K562 (cell line): ENCODE measurements at regions not wholly inside any gene's neighbourhood (a gene's known extent, or its start where the extent isn't known, plus 50 kb on each side); places are given as distances from the start of the nearest gene placed in this dataset.

Experiments used
- ATAC-seq: fragments of 200-7000 bp; cut with Tn5 transposase; 3 replicates; pipeline ENCODE4 v1.9.1; 2020; ENCODE audit warnings: moderate library complexity
- BruUV-seq: library from RNA; stranded (reverse); fragments of 400-500 nt; replicated peaks from 2 replicates; lab custom pipeline; 2021; lab: Mats Ljungman, UMichigan
- CTCF ChIA-PET: fragments of 300-600 bp; formaldehyde crosslinking; extraction: SDS; loops from one replicate; lab custom pipeline; 2021; ENCODE audit warnings: low intra/inter-chr PET ratio; lab: Yijun Ruan, JAX
- POLR2A ChIA-PET: fragments of 300-600, 350-650 bp; sonication (Branson Sonifier 250); formaldehyde crosslinking; extraction: SDS; loops from one replicate; lab custom pipeline; 2021; ENCODE audit warnings: antibody characterized with exemption, inconsistent platforms; lab: Yijun Ruan, JAX
- DNase-seq, 4 experiments: peaks; one replicate each; pipeline versions ENCODE4 v3.0.0 to v3.0.0-alpha.2; 2011 to 2018; ENCODE audit warnings: low spot score in 3 of 4, mixed read lengths in 3 of 4; ENCODE audit errors: extremely low read depth in 1 of 4
- FAIRE-seq: peaks from 2 replicates; lab custom pipeline; 2011; peaks lifted over from hg19 to GRCh38; lab: Jason Lieb, UNC
- H2AFZ ChIP-seq: 2 replicates; pipeline ENCODE4 v1.6.0; 2011; ENCODE audit warnings: low read depth, low read length, control low read depth, inconsistent platforms
- H3K27ac ChIP-seq: fragments of 200-600 bp; 3 replicates; pipeline ENCODE4 v1.8.0; 2011; ENCODE audit warnings: low read depth, mild to moderate bottlenecking, control low read depth, inconsistent platforms, low read length, moderate library complexity, mixed read lengths; ENCODE audit errors: extremely low read depth
- H3K27me3 ChIP-seq, 2 experiments: fragments of 300-600 bp in 1 of 2; 2 replicates in 1 of 2; 3 replicates in 1 of 2; pipeline versions ENCODE4 v1.6.0 to v1.8.0; 2011; ENCODE audit warnings: inconsistent platforms in 2 of 2, low read length in 2 of 2, mild to moderate bottlenecking in 1 of 2, mixed read lengths in 1 of 2, moderate library complexity in 1 of 2; ENCODE audit not compliant: control insufficient read depth in 2 of 2, insufficient read depth in 2 of 2
- H3K36me3 ChIP-seq: fragments of 300-600 bp; 3 replicates; pipeline ENCODE4 v1.8.0; 2011; ENCODE audit warnings: mild to moderate bottlenecking, low read length, inconsistent platforms; ENCODE audit not compliant: control insufficient read depth, insufficient read depth
- H3K4me1 ChIP-seq, 2 experiments: fragments of 200-600 bp in 1 of 2; replicated peaks in 1 of 2; 2 replicates in 1 of 2; 3 replicates in 1 of 2; pipeline versions ENCODE4 v1.5.1 to v1.8.0; 2011; ENCODE audit warnings: inconsistent platforms in 2 of 2, low read length in 2 of 2, mild to moderate bottlenecking in 1 of 2, mixed read lengths in 1 of 2, moderate library complexity in 1 of 2; ENCODE audit not compliant: control insufficient read depth in 2 of 2, insufficient read depth in 2 of 2
- H3K4me2 ChIP-seq: 2 replicates; pipeline ENCODE4 v1.6.1; 2011; ENCODE audit warnings: low read length, control low read depth, inconsistent platforms, mixed read lengths; ENCODE audit not compliant: insufficient read depth
- H3K4me3 ChIP-seq: fragments of 200-600 bp; sonication (generic), shearing (Covaris generic); 2 replicates; pipeline ENCODE4 v1.5.1; 2016; ENCODE audit warnings: control low read depth, inconsistent platforms
- H3K79me2 ChIP-seq: fragments of 200-600 bp; 3 replicates; pipeline ENCODE4 v1.8.0; 2011; ENCODE audit warnings: low read length, inconsistent platforms; ENCODE audit not compliant: control insufficient read depth, insufficient read depth
- H3K9ac ChIP-seq, 2 experiments: 2 replicates each; pipeline versions ENCODE4 v1.6.0 to v1.6.1; 2011; ENCODE audit warnings: low read depth in 2 of 2, low read length in 2 of 2, control low read depth in 1 of 2, inconsistent platforms in 1 of 2, mild to moderate bottlenecking in 1 of 2, mixed read lengths in 1 of 2; ENCODE audit not compliant: insufficient read depth in 1 of 2
- H3K9me1 ChIP-seq: one replicate; pipeline ENCODE4 v1.6.0; 2011; ENCODE audit warnings: inconsistent platforms, mild to moderate bottlenecking, low read length, moderate library complexity; ENCODE audit not compliant: control insufficient read depth, insufficient read depth
- H3K9me3 ChIP-seq: replicated peaks from 2 replicates; pipeline ENCODE4 v1.5.1; 2011; ENCODE audit warnings: low read depth, low read length, inconsistent platforms; ENCODE audit not compliant: control insufficient read depth, insufficient read depth
- H4K20me1 ChIP-seq: replicated peaks from 2 replicates; pipeline ENCODE4 v1.6.1; 2011; ENCODE audit warnings: low read length, inconsistent platforms, mixed read lengths; ENCODE audit not compliant: control insufficient read depth, insufficient read depth
- ARHGAP35 ChIP-seq: fragments of 450-650 bp; IDR thresholded peaks from 2 replicates; pipeline ENCODE4 v1.6.1; 2018; ENCODE audit not compliant: partially characterized antibody
- BDP1 ChIP-seq: IDR thresholded peaks from 3 replicates; pipeline ENCODE4 v1.6.1; 2011; ENCODE audit not compliant: insufficient read length, insufficient read depth
- BMI1 ChIP-seq: fragments of 150-350 bp; IDR thresholded peaks from 2 replicates; pipeline ENCODE4 v1.6.1; 2014; ENCODE audit warnings: low read length
- CREBBP ChIP-seq: IDR thresholded peaks from one replicate; pipeline ENCODE4 v1.6.1; 2012; ENCODE audit warnings: low read depth, mild to moderate bottlenecking, control low read depth, inconsistent platforms, low read length
- FOXK2 ChIP-seq, 2 experiments: fragments of 450-650 bp; IDR thresholded peaks in 1 of 2; conservative IDR thresholded peaks in 1 of 2; 2 replicates each; pipeline ENCODE4 v1.6.1; 2016; ENCODE audit warnings: low read depth in 2 of 2, mild to moderate bottlenecking in 1 of 2
- LARP7 ChIP-seq: fragments of 450-650 bp; IDR thresholded peaks from 2 replicates; pipeline ENCODE4 v1.6.1; 2016
- MAFK ChIP-seq: IDR thresholded peaks from 2 replicates; pipeline ENCODE4 v1.6.1; 2011; ENCODE audit warnings: low read length, improper control_type of control experiment
- POU5F1 ChIP-seq: fragments of 150-350 bp; IDR thresholded peaks from 2 replicates; pipeline ENCODE4 v1.6.1; 2014; ENCODE audit warnings: borderline replicate concordance, low read length, low read depth, mild to moderate bottlenecking; ENCODE audit not compliant: partially characterized antibody
- SMAD4 ChIP-seq: fragments of 250-450 bp; sonication (Bioruptor Pico); conservative IDR thresholded peaks from 2 replicates; pipeline ENCODE4 v1.8.0; 2021; ENCODE audit warnings: inconsistent platforms, mild to moderate bottlenecking, moderate library complexity
- SREBF1 ChIP-seq: fragments of 150-350 bp; IDR thresholded peaks from 2 replicates; pipeline ENCODE4 v1.6.1; 2014; ENCODE audit warnings: antibody characterized with exemption, low read depth, low read length, borderline replicate concordance
- TCFL5 ChIP-seq: fragments of 250-450 bp; sonication (Bioruptor Pico); conservative IDR thresholded peaks from 2 replicates; pipeline ENCODE4 v1.6.1; 2021; ENCODE audit warnings: mild to moderate bottlenecking, moderate library complexity, matching md5 sums
- TOE1 ChIP-seq, 2 experiments: fragments of 450-650 bp in 1 of 2; sonication (generic) in 1 of 2; formaldehyde crosslinking in 1 of 2; IDR thresholded peaks; 2 replicates each; pipeline versions ENCODE4 v1.7.1 to v1.8.0; 2016 to 2022; ENCODE audit warnings: borderline replicate concordance in 2 of 2, mild to moderate bottlenecking in 2 of 2, antibody characterized with exemption in 1 of 2, inconsistent platforms in 1 of 2, low read depth in 1 of 2, missing genetic modification reagents in 1 of 2, moderate library complexity in 1 of 2
- ZNF57 ChIP-seq: fragments of 450-650 bp; formaldehyde crosslinking; IDR thresholded peaks from 2 replicates; pipeline ENCODE4 v1.4.0; 2020; ENCODE audit warnings: mild to moderate bottlenecking, moderate library complexity
- WGBS: fragments of 100-300 bp; shearing (Covaris generic); methylation state at CpG from one replicate; pipeline ENCODE4 v1.1.6; 2016; ENCODE audit warnings: low coverage, mixed read lengths; ENCODE audit not compliant: insufficient coverage; ENCODE audit errors: missing lambda C conversion rate; 5-methylcytosine and 5-hydroxymethylcytosine counted together
- in situ Hi-C: fragments of 300-500 bp; cut with MboI; formaldehyde crosslinking; loops from 4 replicates; pipeline ENCODE4 v1.15.0; 2018; ENCODE audit warnings: inconsistent platforms, mixed read lengths
- intact Hi-C: fragments of 100-400 bp; cut with micrococcal nuclease; formaldehyde crosslinking; loops from 2 replicates; pipeline ENCODE4 v1.14.2; 2022
- TF ChIP-seq, protein P1 (sequence below): fragments of 250-450 bp; sonication (Bioruptor Pico); IDR thresholded peaks from 2 replicates; pipeline ENCODE4 v1.8.0; 2022; ENCODE audit warnings: moderate library complexity, mild to moderate bottlenecking, inconsistent platforms
- TF ChIP-seq, protein P2 (sequence below): fragments of 250-450 bp; sonication (Bioruptor Pico); IDR thresholded peaks from 2 replicates; pipeline ENCODE4 v1.5.0; 2021; ENCODE audit warnings: mild to moderate bottlenecking, borderline replicate concordance
- TF ChIP-seq, protein P3 (sequence below): sonication (generic); formaldehyde crosslinking; IDR thresholded peaks from 2 replicates; pipeline ENCODE4 v1.5.0; 2020; ENCODE audit warnings: missing genetic modification reagents

DNA sequence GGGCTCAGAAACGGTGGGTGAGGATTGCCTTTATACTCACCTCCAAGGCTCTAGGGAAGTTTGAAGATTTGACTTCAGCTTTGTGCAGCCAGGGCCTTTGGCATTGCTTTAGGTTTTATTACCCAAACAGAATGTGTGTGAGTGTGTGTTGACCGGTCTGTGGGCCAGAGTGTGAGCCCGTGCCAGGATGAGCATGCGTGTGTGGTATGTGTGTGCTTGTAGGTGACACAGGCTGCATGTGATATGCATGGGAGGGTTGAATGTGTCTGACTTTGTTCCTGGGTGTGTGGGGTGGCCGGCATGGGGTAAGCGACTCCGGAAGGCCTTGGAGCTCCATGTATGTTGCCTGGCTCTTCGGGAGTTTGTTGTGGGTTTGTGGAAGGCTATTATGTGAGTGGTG, 160.5 kb downstream of the FOXD2 start:
- no peaks in the 10 kb centered on the region for H4K20me1 ChIP-seq
- CTCF ChIA-PET: no interaction called here
- TF ChIP-seq CREBBP (no peak), ZNF57 (no peak), TOE1 (IDR thresholded peaks at IDR 0.05; ENCODE audit: borderline replicate concordance) (no peak), TOE1 (CRISPR knock-in tag; IDR thresholded peaks at IDR 0.05; ENCODE audit: borderline replicate concordance, low read depth) (no peak), MAFK (no peak), TCFL5 (no peak), POU5F1 (no peak), BMI1 (no peak), LARP7 (no peak), ARHGAP35 (no peak), SMAD4 (CRISPR knock-in tag) (no peak), FOXK2 (conservative IDR thresholded peaks at IDR 0.05 in 1 of 2, IDR thresholded peaks at IDR 0.05 in 1 of 2; ENCODE audit: low read depth in 2 of 2) (no peak), BDP1 (no peak), SREBF1 (no peak)
- TF ChIP-seq, protein P1, sequence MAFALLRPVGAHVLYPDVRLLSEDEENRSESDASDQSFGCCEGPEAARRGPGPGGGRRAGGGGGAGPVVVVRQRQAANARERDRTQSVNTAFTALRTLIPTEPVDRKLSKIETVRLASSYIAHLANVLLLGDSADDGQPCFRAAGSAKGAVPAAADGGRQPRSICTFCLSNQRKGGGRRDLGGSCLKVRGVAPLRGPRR (CRISPR knock-in tag): no peak
- TF ChIP-seq, protein P2, sequence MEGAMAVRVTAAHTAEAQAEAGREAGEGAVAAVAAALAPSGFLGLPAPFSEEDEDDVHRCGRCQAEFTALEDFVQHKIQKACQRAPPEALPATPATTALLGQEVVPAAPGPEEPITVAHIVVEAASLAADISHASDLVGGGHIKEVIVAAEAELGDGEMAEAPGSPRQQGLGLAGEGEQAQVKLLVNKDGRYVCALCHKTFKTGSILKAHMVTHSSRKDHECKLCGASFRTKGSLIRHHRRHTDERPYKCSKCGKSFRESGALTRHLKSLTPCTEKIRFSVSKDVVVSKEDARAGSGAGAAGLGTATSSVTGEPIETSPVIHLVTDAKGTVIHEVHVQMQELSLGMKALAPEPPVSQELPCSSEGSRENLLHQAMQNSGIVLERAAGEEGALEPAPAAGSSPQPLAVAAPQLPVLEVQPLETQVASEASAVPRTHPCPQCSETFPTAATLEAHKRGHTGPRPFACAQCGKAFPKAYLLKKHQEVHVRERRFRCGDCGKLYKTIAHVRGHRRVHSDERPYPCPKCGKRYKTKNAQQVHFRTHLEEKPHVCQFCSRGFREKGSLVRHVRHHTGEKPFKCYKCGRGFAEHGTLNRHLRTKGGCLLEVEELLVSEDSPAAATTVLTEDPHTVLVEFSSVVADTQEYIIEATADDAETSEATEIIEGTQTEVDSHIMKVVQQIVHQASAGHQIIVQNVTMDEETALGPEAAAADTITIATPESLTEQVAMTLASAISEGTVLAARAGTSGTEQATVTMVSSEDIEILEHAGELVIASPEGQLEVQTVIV (CRISPR knock-in tag): no peak
- TF ChIP-seq, protein P3, sequence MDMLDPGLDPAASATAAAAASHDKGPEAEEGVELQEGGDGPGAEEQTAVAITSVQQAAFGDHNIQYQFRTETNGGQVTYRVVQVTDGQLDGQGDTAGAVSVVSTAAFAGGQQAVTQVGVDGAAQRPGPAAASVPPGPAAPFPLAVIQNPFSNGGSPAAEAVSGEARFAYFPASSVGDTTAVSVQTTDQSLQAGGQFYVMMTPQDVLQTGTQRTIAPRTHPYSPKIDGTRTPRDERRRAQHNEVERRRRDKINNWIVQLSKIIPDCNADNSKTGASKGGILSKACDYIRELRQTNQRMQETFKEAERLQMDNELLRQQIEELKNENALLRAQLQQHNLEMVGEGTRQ (CRISPR knock-in tag): no peak
- no peak overlapping the region for H3K4me2 ChIP-seq
- peaks cover 0 to under 1% of the 10 kb centered on the region in 2 experiments; a peak in 1 of 5 replicates for H3K4me1 ChIP-seq
- H3K79me2 ChIP-seq: no peaks in the 10 kb centered on the region
- POLR2A ChIA-PET: interaction anchor here (0.7 kb wide), 1 partner anchor 119 kb away, joined by 3 read pairs; no protein-coding TSS in a partner anchor
- H3K9me3 ChIP-seq: no peaks in the 10 kb centered on the region
- ATAC-seq (no peak), FAIRE-seq (no peak), DNase-seq (no peak)
- 2% methylated on average over 8 of the region's 8 CpGs for WGBS
- H3K36me3 ChIP-seq: no peaks in the 10 kb centered on the region
- BruUV-seq: no TSS peak
- in situ Hi-C loops: no loop called here
- H2AFZ ChIP-seq: no peak overlapping the region
- no peaks in the 10 kb centered on the region for H3K9me1 ChIP-seq
- intact Hi-C loops: no loop called here
- no peak overlapping the region for H3K9ac ChIP-seq
- peaks cover 11 to 15% of the 10 kb centered on the region in 2 experiments; a peak in 3 of 5 replicates for H3K27me3 ChIP-seq
- H3K4me3 ChIP-seq: no peak overlapping the region
- no peak overlapping the region for H3K27ac ChIP-seq
